GM18511 (cell line): ENCODE measurements at regions not wholly inside any gene's neighbourhood (a gene's known extent, or its start where the extent isn't known, plus 50 kb on each side); places are given as distances from the start of the nearest gene placed in this dataset.

Experiments
- ATAC-seq: cut with Tn5 transposase; IDR thresholded peaks from one replicate; pipeline ENCODE4 v1.9.1; 2021; ENCODE audit warnings: mild to moderate bottlenecking, moderate library complexity; ENCODE audit not compliant: unreplicated experiment

GRCh38 chr2:59566739-59567138, 986.7 kb downstream of the BCL11A start:
- no peak for ATAC-seq

- ATAC-seq, result no peak
Measured at GRCh38 chr2:59561281-59561680, 992.2 kb downstream of the BCL11A start.

GRCh38 chr2:59560769-59561168, 992.7 kb downstream of the BCL11A start:
- no peak for ATAC-seq

DNA sequence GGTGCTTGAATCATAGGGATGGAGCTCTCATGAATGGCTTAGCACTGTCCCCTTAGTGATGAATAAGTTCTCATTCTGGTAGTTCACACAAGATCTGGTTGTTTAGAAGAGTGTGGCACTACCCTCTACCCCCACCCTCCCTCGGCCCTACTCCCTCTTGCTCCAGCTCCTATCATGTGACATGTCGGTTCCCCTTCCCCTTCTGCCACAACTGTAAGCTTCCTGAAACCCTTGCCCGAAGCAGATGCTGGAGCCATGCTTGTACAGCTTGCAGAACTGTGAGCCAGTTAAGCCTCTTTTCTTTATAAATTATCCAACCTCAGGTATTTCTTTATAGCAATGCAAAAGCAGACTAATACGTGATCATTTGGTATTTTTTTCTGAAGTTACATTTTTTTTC, 1012.6 kb downstream of the BCL11A start:
- ATAC-seq, result no peak

DNA sequence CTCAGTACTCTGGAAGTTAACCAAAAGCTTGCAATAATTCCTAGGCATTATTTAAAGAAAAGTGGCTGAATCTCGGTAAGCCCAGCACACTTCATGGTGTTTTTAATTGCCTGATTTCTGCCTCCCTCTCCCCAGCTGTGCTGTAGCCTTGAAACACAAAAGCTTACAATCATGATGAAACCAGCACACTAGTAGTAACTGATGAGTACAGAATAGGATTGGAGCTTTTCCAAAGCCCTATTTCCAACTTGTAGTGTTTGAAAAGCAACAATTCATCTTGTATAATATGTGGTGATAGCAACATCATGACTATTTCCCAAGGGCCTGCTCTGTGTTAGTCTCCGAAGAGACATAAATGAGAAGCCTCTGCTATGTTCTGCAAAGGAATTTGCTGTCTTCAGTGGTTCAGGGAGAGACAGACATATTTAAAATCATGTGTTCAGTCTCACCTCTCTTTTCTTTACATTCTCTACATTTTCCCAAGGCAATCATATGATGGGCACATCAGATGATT, 1015.0 kb downstream of the BCL11A start:
- ATAC-seq, result no peak

GRCh38 chr2:59532808-59533207, 1020.6 kb downstream of the BCL11A start:
- no peak for ATAC-seq

DNA sequence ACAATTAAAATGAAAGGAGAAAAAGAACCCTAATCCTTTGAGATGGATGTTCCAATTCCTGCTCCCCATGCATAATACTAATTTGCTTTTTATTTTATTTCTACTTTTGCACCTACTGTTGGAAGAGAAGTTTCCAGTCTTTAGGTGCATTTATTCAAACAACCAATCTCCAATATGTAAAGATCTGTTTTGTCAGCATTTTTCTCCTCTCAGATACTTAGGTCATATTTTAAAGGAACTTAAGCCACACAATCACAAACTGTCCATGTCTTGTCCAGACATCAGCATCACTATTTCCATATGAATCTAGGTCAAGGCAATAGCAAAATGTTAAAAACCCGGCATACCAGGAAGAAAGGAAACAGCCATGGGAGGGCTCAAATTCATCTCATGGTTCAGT, 1023.2 kb downstream of the BCL11A start:
- ATAC-seq, result no peak

GRCh38 chr2:59529726-59530125, 1023.7 kb downstream of the BCL11A start:
- no peak for ATAC-seq

DNA sequence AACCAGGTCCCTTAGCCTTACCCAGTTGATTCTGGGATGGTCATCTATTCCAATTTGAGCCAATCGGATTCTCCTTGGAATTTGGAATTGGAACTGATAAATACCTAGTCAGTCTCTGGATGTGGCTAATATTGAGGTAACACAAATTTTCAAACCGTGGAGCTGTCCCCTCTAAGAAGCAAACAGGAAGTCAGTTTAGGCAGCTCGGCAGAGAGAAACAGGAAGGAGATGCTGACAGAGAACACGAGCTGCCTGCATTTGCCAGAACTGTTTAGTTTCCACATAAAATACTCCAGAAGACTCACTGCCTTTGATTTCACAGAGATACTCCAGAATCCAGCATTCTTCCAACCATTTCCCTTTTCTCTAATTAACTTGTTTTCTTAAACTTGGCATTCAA, 1024.9 kb downstream of the BCL11A start:
- no peak for ATAC-seq

GRCh38 chr2:59502981-59503380, 1050.5 kb downstream of the BCL11A start:
- no peak for ATAC-seq

- ATAC-seq, result no peak
Measured at GRCh38 chr2:59490994-59491393, 1062.5 kb downstream of the BCL11A start.

DNA sequence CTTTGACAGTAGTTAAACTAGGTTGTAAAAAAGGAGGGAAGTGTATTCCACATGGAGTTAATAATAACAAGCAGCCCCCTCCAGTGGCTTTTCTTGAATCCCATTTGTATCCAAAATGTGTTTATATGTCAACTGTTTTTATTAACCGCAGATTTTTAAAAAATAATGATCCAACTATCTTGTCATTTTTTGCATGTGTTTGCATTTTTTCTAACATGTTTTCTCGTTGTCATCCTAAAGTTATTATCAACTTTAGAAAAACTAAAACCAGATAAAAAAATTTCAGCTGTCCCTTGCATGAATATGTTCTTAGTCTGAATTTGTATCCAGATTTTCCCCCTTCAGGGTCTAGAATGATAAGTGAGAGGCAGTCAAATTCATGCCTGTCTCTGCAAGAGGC, 1063.3 kb downstream of the BCL11A start:
- ATAC-seq, result no peak

DNA sequence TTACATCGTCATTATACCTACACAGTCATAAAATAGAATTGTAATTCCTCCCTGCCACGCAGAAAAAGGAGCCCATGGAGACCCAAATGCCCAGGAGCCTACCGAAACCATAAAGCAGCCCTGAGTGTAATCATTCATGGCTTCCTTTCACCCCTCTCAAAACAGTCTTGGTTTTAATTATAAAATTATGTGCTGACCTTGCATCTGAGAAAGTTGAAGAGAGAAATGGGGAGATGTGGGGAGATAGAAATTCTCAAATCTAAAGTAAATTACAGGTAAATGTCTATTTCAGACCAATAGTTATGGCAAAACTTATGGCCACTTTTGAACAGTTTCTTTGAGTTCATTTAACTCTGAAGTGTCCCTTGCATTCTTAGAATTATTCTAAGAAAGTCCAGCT, 1068.8 kb downstream of the BCL11A start:
- ATAC-seq, result no peak

DNA sequence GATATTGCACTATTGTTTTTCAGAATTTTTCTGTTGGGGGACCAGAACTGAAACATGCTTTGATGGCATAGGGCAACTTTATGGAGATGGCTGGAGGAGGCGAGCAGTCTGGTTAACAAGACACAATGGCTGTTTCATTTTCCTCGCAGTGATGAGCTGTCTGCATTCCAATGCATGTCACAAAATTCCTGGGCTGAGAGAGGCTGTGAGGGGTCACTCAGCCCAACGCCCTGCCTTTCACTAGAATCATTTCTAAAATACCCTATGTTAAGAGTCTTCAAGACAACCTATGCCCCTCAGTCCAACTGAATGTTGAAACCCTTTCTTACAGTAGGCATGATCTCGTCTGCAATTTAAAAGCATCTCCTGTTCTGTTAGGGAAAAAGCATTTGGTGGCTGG, 1090.0 kb downstream of the BCL11A start:
- ATAC-seq, result no peak

- no peak for ATAC-seq
Measured at GRCh38 chr2:59462422-59463197, 1090.8 kb downstream of the BCL11A start.

DNA sequence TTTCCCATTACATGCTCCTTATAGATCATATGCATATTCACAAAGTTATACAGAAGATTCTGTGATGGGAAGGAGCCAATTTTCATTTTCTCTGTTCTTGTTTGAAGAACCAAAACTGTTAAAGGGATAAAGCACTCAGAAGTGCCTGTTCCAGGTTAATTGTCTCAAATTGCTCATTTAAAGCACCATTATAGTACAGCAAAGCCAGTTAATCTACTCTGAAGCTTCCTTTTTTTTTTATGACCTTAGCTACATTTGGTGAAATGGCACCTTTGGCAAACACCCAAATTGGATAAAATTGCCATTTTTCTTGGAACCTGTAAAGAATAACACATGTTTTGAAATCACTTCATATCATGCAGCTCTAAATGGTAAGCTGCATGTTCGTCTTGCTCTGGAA, 1092.3 kb downstream of the BCL11A start:
- ATAC-seq, result no peak

GRCh38 chr2:59458800-59459199, 1094.7 kb downstream of the BCL11A start:
- ATAC-seq, result no peak

- no peak for ATAC-seq
Measured at GRCh38 chr2:59456285-59456684, 1097.2 kb downstream of the BCL11A start.

DNA sequence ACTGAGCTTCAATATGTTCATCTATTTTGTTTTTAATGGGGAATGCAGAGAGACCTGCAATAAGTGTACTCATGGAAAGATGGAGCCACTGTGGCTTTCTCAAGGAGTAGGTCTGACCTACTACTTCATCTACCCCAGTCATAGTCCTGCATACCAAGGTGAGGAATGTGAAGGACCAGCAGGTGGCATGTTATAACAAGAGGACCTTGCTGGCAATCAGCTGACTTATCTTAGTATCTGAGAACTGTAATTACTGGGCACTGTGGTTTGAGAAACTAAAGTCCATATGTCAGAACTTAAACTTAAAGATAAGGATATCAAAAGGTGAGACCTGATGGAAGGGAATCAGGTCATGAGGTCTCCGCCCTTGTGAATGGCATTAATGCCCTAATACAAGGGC, 1104.2 kb downstream of the BCL11A start:
- ATAC-seq, result no peak

DNA sequence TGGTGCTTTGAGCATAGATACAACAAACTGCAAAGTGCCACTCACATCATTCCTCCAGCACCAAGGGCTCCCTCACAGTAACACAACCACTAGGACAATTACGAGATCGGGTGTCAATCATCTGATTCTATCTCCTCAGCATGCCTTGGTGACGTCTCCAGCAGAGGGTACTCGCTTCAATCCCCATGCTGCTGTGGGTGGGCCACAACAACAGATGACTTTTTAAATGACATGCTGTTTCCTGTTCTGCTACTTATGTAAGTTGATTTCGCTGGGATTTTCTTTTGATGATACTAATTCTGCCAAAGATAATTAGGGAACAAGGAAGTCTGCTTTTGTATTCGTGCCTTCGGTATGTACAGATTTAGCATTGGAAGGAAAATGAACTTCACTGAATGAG, 1113.0 kb downstream of the BCL11A start:
- ATAC-seq, result no peak

- no peak for ATAC-seq
Measured at GRCh38 chr2:59435635-59436034, 1117.8 kb downstream of the BCL11A start.

DNA sequence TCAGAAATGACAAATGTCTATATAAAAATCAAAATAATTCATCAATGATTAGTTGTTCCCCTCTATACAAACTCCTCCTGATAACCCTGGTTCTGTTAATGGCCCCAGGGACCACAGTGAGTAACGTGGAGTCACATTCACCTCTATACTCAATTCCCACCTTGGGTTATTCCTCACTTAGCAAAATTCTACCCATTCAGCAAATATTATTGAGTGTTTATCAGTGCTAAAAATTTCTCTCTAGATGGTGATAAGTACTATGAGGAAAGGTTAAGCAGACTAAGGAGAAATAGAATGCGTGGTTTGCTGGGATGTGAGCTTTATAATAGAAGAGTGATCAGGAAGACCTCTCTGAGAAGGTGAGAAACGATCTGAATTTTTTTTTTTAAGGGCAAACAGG, 1124.5 kb downstream of the BCL11A start:
- ATAC-seq, result no peak

- no peak for ATAC-seq
Measured at GRCh38 chr2:59427980-59428379, 1125.5 kb downstream of the BCL11A start.
